HG03469 (cell line): ENCODE measurements at regions not wholly inside any gene's neighbourhood (a gene's known extent, or its start where the extent isn't known, plus 50 kb on each side); places are given as distances from the start of the nearest gene placed in this dataset.
A peak's percentile ranks its signal among the peaks of the same experiment; 100 is the strongest.
"Not testable (repeated sequence)": the region's sequence is repeated elsewhere in the genome, so short reads cannot be mapped to it uniquely, and the experiment has no call there.

Source experiments
- ATAC-seq: cut with Tn5 transposase; IDR thresholded peaks from one replicate; pipeline ENCODE4 v1.9.1; 2021; ENCODE audit warnings: mild to moderate bottlenecking, moderate library complexity, moderate number of reproducible peaks; ENCODE audit not compliant: unreplicated experiment

- no peak for ATAC-seq
Measured at GRCh38 chr10:23630885-23631284, 192.0 kb downstream of the OTUD1 start.

- no peak for ATAC-seq
Measured at GRCh38 chr10:23643111-23643780, 204.4 kb downstream of the OTUD1 start.

DNA sequence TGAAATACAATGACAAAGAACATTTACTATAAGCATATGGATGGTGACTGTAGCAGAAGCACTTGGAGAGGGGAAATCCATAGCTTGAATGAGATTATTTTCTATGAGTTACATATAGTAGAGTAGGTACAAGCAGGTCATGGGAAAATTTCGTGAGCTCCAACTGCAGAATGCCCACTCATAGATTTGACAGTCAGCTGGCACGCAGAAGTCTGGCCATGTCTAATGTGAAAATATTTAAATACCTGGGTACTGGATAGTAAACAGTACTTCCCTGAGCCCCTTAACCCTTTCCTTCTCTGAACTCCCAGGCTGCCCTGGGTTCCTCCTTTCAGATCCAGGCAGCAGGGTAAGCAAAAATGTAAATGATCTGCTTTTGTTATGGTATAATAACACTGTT lies 209.7 kb downstream of the OTUD1 start:
- ATAC-seq, result no peak

GRCh38 chr10:23656735-23657134 lies 217.9 kb downstream of the OTUD1 start:
- ATAC-seq, result no peak

GRCh38 chr10:23657677-23658076 lies 218.8 kb downstream of the OTUD1 start:
- ATAC-seq, result no peak

DNA sequence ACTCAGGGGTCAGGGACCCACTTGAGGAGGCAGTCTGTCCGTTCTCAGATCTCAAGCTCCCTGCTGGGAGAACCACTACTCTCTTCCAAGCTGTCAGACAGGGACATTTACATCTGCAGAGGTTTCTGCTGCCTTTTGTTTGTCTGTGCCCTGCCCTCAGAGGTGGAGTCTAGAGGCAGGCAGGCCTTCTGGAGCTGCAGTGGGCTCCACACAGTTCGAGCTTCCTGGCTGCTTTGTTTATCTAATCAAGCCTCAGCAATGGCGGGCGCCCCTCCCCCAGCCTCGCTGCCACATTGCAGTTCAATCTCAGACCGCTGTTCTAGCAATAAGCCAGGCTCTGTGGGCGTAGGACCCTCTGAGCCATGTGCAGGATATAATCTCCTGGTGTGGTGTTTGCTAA lies 233.0 kb downstream of the OTUD1 start:
- not testable (repeated sequence) for ATAC-seq

DNA sequence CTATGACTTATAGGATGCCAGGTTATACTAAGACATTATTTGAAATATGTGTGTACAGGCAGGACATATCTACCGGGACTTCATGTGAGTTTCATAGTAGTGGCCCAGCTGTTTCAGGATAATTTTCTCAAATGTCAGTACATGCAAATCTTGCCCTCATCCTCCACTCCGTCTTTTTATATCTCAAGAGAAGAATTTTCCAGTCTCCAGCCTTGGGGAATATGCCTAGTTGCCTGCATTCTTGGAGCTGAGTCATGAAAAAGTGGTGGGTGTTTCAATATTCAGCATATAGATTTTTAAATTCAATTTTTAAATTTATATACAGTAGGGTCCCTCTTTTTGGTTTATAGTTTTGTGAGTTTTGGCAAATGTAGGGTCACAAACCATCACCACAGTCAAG lies 236.7 kb downstream of the OTUD1 start:
- no peak for ATAC-seq

GRCh38 chr10:23676296-23676695 lies 237.4 kb downstream of the OTUD1 start:
- no peak for ATAC-seq

GRCh38 chr10:23686722-23687121 lies 247.8 kb downstream of the OTUD1 start:
- no peak for ATAC-seq

- ATAC-seq, result no peak
Measured at GRCh38 chr10:23692736-23693135, 253.9 kb downstream of the OTUD1 start.

DNA sequence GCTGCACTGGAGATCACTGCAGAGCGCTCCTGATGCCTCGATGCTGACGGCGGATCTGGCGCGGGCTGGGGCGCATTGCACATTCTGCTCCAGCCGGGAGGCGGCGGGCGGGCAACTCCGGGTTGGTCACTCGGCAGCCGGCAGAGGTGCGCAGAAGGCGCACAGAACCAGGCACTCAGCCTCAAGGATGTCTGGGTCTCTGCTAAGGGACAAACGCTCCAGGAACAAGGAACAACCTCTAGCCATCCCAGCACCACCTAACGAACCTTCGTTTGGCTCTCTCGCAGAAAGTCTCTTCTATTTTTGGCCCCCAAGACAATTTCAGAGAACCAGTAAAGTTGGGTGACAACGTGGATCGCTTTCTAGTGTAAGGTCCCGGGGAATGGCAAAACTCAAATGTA lies 254.6 kb downstream of the OTUD1 start:
- no peak for ATAC-seq

GRCh38 chr10:23693925-23694324 lies 255.1 kb downstream of the OTUD1 start:
- no peak for ATAC-seq

- ATAC-seq, result no peak
Measured at GRCh38 chr10:23694446-23694920, 255.6 kb downstream of the OTUD1 start.

DNA sequence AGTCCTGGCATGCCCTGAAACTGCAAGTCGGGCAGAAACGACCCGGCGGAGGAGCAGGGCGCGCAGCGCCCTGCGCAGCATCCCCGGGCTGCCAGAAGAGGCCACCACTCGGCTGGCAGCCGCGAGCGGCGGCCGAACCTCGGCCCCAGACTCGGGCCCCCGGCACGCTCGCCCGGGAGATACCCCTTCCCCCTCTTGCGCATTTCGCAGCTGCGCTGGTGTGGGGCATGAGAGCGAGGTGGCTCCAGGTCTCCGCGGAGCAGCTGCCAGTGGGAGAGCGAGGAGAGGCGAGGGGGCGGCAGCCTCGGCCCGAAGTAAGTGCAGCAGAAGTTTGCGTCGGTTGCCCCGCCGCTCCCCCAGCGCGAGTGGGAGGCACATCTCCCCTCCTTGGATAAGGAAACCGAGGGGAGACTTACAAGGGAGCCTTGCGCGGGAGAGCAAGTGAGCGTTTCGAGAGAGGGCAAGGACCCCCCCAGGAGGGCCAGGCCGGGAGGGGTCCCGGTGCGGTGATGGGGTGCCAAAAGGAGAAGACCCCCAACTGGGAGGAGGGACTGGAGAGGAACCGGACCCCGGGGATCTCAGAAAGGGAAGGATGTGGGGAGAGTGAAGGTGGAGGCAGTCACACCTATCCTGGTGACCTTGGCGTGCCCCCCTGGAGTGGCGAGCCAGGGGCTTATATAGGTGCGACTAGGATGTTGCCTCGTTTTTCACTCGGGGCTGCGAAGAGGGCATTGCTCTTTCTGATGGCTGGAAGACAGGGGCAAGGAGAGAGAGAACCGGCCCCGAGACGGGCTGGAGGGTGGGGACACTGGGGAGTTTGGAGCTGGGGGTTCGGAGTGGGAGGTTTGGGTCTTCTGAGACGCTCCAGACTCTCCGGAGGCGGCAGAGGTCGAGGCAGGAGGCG lies 256.3 kb downstream of the OTUD1 start:
- no peak for ATAC-seq

- no peak for ATAC-seq
Measured at GRCh38 chr10:23695825-23696420, 257.0 kb downstream of the OTUD1 start.

GRCh38 chr10:23696476-23696875 lies 257.6 kb downstream of the OTUD1 start:
- ATAC-seq, result no peak

- ATAC-seq, result peak; percentile 85
Measured at GRCh38 chr10:23702977-23703414, 264.1 kb downstream of the OTUD1 start.

DNA sequence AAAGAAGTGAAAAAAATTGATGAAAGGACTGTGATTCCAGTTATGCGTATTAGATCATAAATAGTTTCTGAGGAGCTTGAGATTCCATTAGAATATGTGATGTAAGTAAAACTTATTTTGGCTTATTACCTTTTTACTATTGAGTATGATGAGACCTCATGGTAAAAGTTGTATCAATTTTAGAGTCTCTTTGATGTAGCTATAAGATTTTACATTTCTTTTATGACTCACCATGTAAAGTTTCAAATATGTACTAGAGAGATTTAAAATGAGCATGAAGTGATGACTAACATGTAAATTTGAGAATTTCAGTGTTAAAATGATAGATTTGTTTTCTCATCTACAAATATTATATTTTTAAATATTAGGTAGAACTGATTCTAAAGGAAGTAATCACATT lies 276.5 kb downstream of the OTUD1 start:
- ATAC-seq, result no peak

DNA sequence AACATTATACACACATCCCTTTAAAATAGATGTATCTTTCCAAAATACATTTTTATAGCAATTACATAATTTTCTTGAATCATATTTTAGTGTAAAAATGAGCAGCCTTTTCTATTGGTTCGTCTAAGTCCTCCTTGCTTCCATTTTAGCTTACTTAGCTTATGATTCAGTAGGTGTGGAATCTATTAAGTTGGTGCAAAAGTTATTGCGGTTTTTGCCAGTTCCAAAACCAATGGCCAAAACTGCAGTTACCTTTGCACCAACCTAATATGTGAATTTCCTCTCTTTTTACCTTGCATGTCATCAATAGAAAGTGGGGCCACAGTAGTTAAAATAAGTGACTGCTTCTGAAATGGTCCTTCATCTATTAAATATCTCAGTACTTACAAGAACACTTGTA lies 279.0 kb downstream of the OTUD1 start:
- no peak for ATAC-seq

GRCh38 chr10:23718946-23719345 lies 280.1 kb downstream of the OTUD1 start:
- ATAC-seq, result no peak

DNA sequence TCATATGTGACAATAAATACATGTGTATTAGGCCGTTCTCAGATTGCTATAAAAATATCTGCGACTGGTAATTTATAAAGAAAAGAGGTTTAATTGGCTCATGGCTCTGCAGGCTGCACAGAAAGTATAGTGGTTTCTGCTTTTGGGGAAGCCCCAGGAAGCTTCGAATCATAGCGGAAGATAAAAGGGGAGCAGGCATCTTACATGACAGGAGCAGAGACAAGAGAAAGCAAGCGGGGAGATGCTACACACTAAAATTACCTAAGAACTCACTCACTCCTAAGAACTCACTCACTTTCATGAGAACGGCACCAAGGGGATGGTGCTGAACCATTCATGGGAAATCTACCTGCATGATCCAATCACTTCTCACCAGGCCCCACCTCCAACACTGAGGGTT lies 284.9 kb downstream of the OTUD1 start:
- no peak for ATAC-seq

- no peak for ATAC-seq
Measured at GRCh38 chr10:23725548-23725947, 286.7 kb downstream of the OTUD1 start.
